GM12878 (cell line): ENCODE measurements at regions not wholly inside any gene's neighbourhood (a gene's known extent, or its start where the extent isn't known, plus 50 kb on each side); places are given as distances from the start of the nearest gene placed in this dataset.

Experiments
- ATAC-seq: fragments of 200-7000 bp; cut with Tn5 transposase; 3 replicates; pipeline ENCODE4 v1.9.1; 2020; ENCODE audit warnings: mild to moderate bottlenecking, moderate library complexity
- BruUV-seq: library from RNA; stranded (reverse); fragments of 400-500 nt; replicated peaks from 2 replicates; lab custom pipeline; 2021; lab: Mats Ljungman, UMichigan
- CTCF ChIA-PET: fragments of 300-600 bp; sonication (Branson Sonifier 250); formaldehyde crosslinking; extraction: SDS; loops from one replicate; lab custom pipeline; 2021; ENCODE audit warnings: inconsistent platforms; lab: Yijun Ruan, JAX
- POLR2A ChIA-PET: fragments of 350-600 bp; formaldehyde crosslinking; extraction: SDS; loops from one replicate; lab custom pipeline; 2021; ENCODE audit warnings: inconsistent platforms; lab: Charles Lee
- RAD21 ChIA-PET: fragments of 300-600 bp; sonication (Branson Sonifier 250); formaldehyde crosslinking; loops from one replicate; lab custom pipeline; 2023; ENCODE audit warnings: antibody characterized with exemption; ENCODE audit not compliant: unreplicated experiment; lab: Charles Lee
- SMC1A ChIA-PET: fragments of 300-600 bp; sonication (Branson Sonifier 250); formaldehyde crosslinking; loops from one replicate; lab custom pipeline; 2023; ENCODE audit not compliant: unreplicated experiment, uncharacterized antibody; lab: Charles Lee
- DNase-seq: peaks from one replicate; pipeline ENCODE4 v3.0.0-alpha.2; 2011; ENCODE audit warnings: low read depth, low spot score
- FAIRE-seq: peaks from 3 replicates; lab custom pipeline; 2011; peaks lifted over from hg19 to GRCh38; lab: Jason Lieb, UNC
- H2AFZ ChIP-seq: 2 replicates; pipeline ENCODE4 v1.6.0; 2011; ENCODE audit warnings: low read depth, low read length, control low read depth; ENCODE audit not compliant: control insufficient read depth
- H3K27ac ChIP-seq: 2 replicates; pipeline ENCODE4 v1.5.1; 2011; ENCODE audit warnings: control low read depth; ENCODE audit not compliant: control insufficient read depth, insufficient read depth
- H3K27me3 ChIP-seq, 2 experiments: replicated peaks in 1 of 2; 2 replicates each; pipeline versions ENCODE4 v1.6.0 to v1.6.1; 2011; ENCODE audit warnings: low read length in 1 of 2; ENCODE audit not compliant: control insufficient read depth in 2 of 2, insufficient read depth in 2 of 2
- H3K36me3 ChIP-seq, 2 experiments: 2 replicates each; pipeline ENCODE4 v1.5.1; 2011; ENCODE audit warnings: low read length in 1 of 2; ENCODE audit not compliant: control insufficient read depth in 2 of 2, insufficient read depth in 2 of 2
- H3K4me1 ChIP-seq: 2 replicates; pipeline ENCODE4 v1.6.1; 2011; ENCODE audit warnings: mild to moderate bottlenecking, low read length, moderate library complexity, mixed read lengths; ENCODE audit not compliant: control insufficient read depth, insufficient read depth
- H3K4me2 ChIP-seq: 2 replicates; pipeline ENCODE4 v1.6.0; 2011; ENCODE audit warnings: control low read depth; ENCODE audit not compliant: control insufficient read depth, insufficient read depth
- H3K4me3 ChIP-seq: fragments of 200-600 bp; sonication (generic); 2 replicates; pipeline ENCODE4 v1.5.1; 2016
- H3K79me2 ChIP-seq: 2 replicates; pipeline ENCODE4 v1.6.0; 2011; ENCODE audit warnings: low read length; ENCODE audit not compliant: control insufficient read depth, insufficient read depth
- H3K9ac ChIP-seq: 2 replicates; pipeline ENCODE4 v1.8.0; 2011; ENCODE audit warnings: low read length, control low read depth, mixed read lengths; ENCODE audit not compliant: control insufficient read depth, insufficient read depth
- H3K9me3 ChIP-seq: replicated peaks from 3 replicates; pipeline ENCODE4 v1.5.1; 2011; ENCODE audit warnings: mild to moderate bottlenecking, low read length; ENCODE audit not compliant: control insufficient read depth, insufficient read depth
- H4K20me1 ChIP-seq: 2 replicates; pipeline ENCODE4 v1.6.0; 2011; ENCODE audit not compliant: control insufficient read depth, insufficient read depth
- DPF2 ChIP-seq: fragments of 450-650 bp; IDR thresholded peaks from 2 replicates; pipeline ENCODE4 v1.6.1; 2017; ENCODE audit warnings: mild to moderate bottlenecking
- KLF5 ChIP-seq: fragments of 450-650 bp; IDR thresholded peaks from 2 replicates; pipeline ENCODE4 v1.6.1; 2014; ENCODE audit warnings: mild to moderate bottlenecking; ENCODE audit not compliant: partially characterized antibody
- TARDBP ChIP-seq: IDR thresholded peaks from 2 replicates; pipeline ENCODE4 v1.6.1; 2016; ENCODE audit warnings: borderline replicate concordance
- WRNIP1 ChIP-seq: IDR thresholded peaks from 2 replicates; pipeline ENCODE4 v1.6.1; 2011; ENCODE audit warnings: low read depth, low read length, improper control_type of control experiment, borderline replicate concordance
- WGBS: methylation state at CpG from one replicate; pipeline ENCODE4 v1.1.6; 2016; ENCODE audit warnings: low lambda C conversion rate; ENCODE audit not compliant: insufficient replicate concordance, insufficient coverage; ENCODE audit errors: missing lambda C conversion rate; 5-methylcytosine and 5-hydroxymethylcytosine counted together
- in situ Hi-C: fragments of 300-500 bp; cut with MboI; formaldehyde crosslinking; loops from 9 replicates; pipeline ENCODE4 v1.14.3; 2018; ENCODE audit warnings: mixed read lengths
- intact Hi-C: fragments of 100-400 bp; cut with micrococcal nuclease; formaldehyde crosslinking; loops from one replicate; pipeline ENCODE4 v1.14.2; 2022; ENCODE audit not compliant: unreplicated experiment
- TF ChIP-seq, protein P1 (sequence below): fragments of 450-650 bp; formaldehyde crosslinking; IDR thresholded peaks from 2 replicates; pipeline ENCODE4 v1.5.0; 2022; ENCODE audit warnings: mild to moderate bottlenecking, missing genetic modification characterization
- TF ChIP-seq, protein P2 (sequence below): IDR thresholded peaks from 2 replicates; pipeline ENCODE4 v1.6.1; 2011; ENCODE audit warnings: borderline replicate concordance, low read depth, mild to moderate bottlenecking, moderate library complexity, low read length; ENCODE audit not compliant: insufficient read depth, poor library complexity, severe bottlenecking

DNA sequence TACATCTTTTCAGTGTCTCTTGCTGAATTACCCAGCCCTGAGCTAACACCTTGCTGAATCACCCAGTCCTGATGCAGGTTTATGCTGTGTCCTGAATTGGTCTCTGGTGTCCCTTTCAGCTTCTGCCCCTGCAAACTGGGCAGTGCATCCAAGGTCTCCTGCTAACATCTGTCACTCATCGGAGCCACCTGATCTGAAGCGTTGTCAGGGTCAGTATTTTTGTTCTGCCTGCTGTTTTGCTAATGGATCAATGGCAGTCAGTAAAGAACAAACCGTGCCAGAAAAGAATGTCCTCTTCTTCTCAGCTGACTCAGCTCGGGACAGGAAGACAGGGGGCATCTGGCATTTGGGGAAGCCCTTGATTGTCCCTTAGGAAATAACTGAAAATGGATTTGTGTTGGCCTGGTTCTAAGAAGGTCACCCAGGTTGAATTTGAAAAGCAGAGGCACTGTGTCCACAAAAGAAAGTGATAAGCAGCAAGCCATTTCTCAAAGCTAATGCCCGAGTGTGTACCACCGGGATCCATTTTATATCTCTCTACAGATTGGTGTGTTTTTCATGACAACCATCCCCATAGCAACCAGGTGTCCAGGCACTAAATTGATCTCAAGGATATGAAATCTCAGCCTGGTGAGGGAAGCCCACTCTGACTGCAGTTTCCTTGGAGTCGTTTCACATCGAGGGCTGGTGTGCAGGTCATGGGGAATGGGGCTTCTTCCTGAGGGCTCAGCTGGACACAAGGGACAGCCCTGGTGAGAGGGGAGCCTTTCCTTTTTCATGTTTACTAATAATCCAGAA is 109.7 kb upstream of the IRF2BP2 start:
- Histone ChIP-seq H3K4me1 (peaks cover 16% of the 10 kb centered on the region), H3K36me3 (no peaks in the 10 kb centered on the region), H4K20me1 (no peaks in the 10 kb centered on the region), H3K27ac (no peak overlapping the region), H2AFZ (no peak overlapping the region), H3K27me3 (no peaks in the 10 kb centered on the region), H3K4me2 (no peak overlapping the region), H3K9me3 (no peaks in the 10 kb centered on the region), H3K79me2 (no peaks in the 10 kb centered on the region), H3K4me3 (no peak overlapping the region), H3K9ac (no peak overlapping the region)
- DNase-seq (no peak), ATAC-seq (no peak), FAIRE-seq (no peak)
- ChIA-PET SMC1A (interaction anchor here (0.8 to 15.6 kb wide), 6 partner anchors 8 to 123 kb away, joined by 3 to 255 read pairs (median 4); no protein-coding TSS in a partner anchor), POLR2A (interaction anchor here (0.9 to 1.1 kb wide), 2 partner anchors 20 to 108 kb away, joined by 3 read pairs; no protein-coding TSS in a partner anchor), CTCF (interaction anchor here (0.9 to 1.5 kb wide), 2 partner anchors 9 to 18 kb away, joined by 3 to 6 read pairs; no protein-coding TSS in a partner anchor), RAD21 (interaction anchor here (0.6 to 1.1 kb wide), 2 partner anchors 103 to 121 kb away, joined by 3 read pairs; no protein-coding TSS in a partner anchor)
- intact Hi-C loops (loop anchor here (5.0 kb wide), 1 partner anchor 222 kb away; no protein-coding TSS in a partner anchor), in situ Hi-C loops (no loop called here)
- WGBS = 72% methylated on average over 8 of the region's 8 CpGs
- BruUV-seq = no TSS peak
- TF ChIP-seq, protein P1, sequence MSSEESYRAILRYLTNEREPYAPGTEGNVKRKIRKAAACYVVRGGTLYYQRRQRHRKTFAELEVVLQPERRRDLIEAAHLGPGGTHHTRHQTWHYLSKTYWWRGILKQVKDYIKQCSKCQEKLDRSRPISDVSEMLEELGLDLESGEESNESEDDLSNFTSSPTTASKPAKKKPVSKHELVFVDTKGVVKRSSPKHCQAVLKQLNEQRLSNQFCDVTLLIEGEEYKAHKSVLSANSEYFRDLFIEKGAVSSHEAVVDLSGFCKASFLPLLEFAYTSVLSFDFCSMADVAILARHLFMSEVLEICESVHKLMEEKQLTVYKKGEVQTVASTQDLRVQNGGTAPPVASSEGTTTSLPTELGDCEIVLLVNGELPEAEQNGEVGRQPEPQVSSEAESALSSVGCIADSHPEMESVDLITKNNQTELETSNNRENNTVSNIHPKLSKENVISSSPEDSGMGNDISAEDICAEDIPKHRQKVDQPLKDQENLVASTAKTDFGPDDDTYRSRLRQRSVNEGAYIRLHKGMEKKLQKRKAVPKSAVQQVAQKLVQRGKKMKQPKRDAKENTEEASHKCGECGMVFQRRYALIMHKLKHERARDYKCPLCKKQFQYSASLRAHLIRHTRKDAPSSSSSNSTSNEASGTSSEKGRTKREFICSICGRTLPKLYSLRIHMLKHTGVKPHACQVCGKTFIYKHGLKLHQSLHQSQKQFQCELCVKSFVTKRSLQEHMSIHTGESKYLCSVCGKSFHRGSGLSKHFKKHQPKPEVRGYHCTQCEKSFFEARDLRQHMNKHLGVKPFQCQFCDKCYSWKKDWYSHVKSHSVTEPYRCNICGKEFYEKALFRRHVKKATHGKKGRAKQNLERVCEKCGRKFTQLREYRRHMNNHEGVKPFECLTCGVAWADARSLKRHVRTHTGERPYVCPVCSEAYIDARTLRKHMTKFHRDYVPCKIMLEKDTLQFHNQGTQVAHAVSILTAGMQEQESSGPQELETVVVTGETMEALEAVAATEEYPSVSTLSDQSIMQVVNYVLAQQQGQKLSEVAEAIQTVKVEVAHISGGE (CRISPR knock-in tag) = no peak
- TF ChIP-seq, protein P2, sequence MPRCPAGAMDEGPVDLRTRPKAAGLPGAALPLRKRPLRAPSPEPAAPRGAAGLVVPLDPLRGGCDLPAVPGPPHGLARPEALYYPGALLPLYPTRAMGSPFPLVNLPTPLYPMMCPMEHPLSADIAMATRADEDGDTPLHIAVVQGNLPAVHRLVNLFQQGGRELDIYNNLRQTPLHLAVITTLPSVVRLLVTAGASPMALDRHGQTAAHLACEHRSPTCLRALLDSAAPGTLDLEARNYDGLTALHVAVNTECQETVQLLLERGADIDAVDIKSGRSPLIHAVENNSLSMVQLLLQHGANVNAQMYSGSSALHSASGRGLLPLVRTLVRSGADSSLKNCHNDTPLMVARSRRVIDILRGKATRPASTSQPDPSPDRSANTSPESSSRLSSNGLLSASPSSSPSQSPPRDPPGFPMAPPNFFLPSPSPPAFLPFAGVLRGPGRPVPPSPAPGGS = no peak
- TF ChIP-seq WRNIP1 (no peak), KLF5 (no peak), DPF2 (no peak), TARDBP (no peak)
